Upper lobe of left lung (tissue), 6 donors: ENCODE measurements at regions not wholly inside any gene's neighbourhood (a gene's known extent, or its start where the extent isn't known, plus 50 kb on each side); places are given as distances from the start of the nearest gene placed in this dataset.

Experiments
- ATAC-seq, 2 donors: fragments of 200-7000 bp; cut with Tn5 transposase; one replicate each; pipeline ENCODE4 v1.9.1; 2022; ENCODE audit warnings: mild to moderate bottlenecking in 2 of 2, moderate library complexity in 2 of 2; ENCODE audit not compliant: low FRiP score in 2 of 2
- DNase-seq, 2 donors: peaks; one replicate each; pipeline ENCODE4 v3.0.0-alpha.2; 2019 to 2020
- H3K27ac ChIP-seq, 4 donors: fragments of 200-600 bp; sonication (generic); one replicate each; pipeline ENCODE4 v1.5.1; 2016 to 2019
- H3K27me3 ChIP-seq, 4 donors: fragments of 200-600 bp; sonication (generic); one replicate each; pipeline ENCODE4 v1.5.1; 2017 to 2019
- H3K36me3 ChIP-seq, 4 donors: fragments of 200-600 bp; sonication (generic); one replicate each; pipeline ENCODE4 v1.5.1; 2016 to 2019
- H3K4me1 ChIP-seq, 4 donors: fragments of 200-600 bp; sonication (generic); one replicate each; pipeline ENCODE4 v1.5.1; 2018 to 2019
- H3K4me3 ChIP-seq, 4 donors: fragments of 200-600 bp; sonication (generic); one replicate each; pipeline ENCODE4 v1.5.1; 2017 to 2019; ENCODE audit warnings: mild to moderate bottlenecking in 2 of 4, moderate library complexity in 1 of 4
- H3K9me3 ChIP-seq, 4 donors: fragments of 200-600 bp; sonication (generic); one replicate each; pipeline ENCODE4 v1.5.1; 2018 to 2019
- CTCF ChIP-seq, 6 experiments: fragments of 450-650 bp in 4 of 6; fragments of 200-600 bp in 2 of 6; sonication (generic) in 2 of 6; IDR thresholded peaks; one replicate each; pipeline ENCODE4 v1.5.1; 2016 to 2019; ENCODE audit warnings: antibody characterized with exemption in 6 of 6
- EP300 ChIP-seq, 4 donors: sonication (generic); formaldehyde crosslinking; IDR thresholded peaks; one replicate each; pipeline ENCODE4 v1.5.1; 2017; ENCODE audit warnings: antibody characterized with exemption in 4 of 4, control low read depth in 2 of 4
- POLR2A ChIP-seq, 4 donors: fragments of 450-650 bp; IDR thresholded peaks; one replicate each; pipeline ENCODE4 v1.5.1; 2016 to 2017; ENCODE audit warnings: antibody characterized with exemption in 4 of 4, mild to moderate bottlenecking in 2 of 4
- POLR2AphosphoS5 ChIP-seq, 2 donors: sonication (generic); formaldehyde crosslinking; IDR thresholded peaks; one replicate each; pipeline ENCODE4 v1.5.1; 2017; ENCODE audit warnings: antibody characterized with exemption in 2 of 2
- WGBS, 2 donors: methylation state at CpG; one replicate each; pipeline ENCODE4 v1.1.5; 2017 to 2018; 5-methylcytosine and 5-hydroxymethylcytosine counted together
- donor health status: DM: no; HTN: no; CAD: no; lungs with moderate emphysema.
- donor health status: DM: no; HTN: yes; CAD: no; lungs with severe emphysema.

- DNase-seq: no peak
- Histone ChIP-seq H3K4me3 (no peak overlapping the region), H3K36me3 (no peaks in the 10 kb centered on the region), H3K9me3 (no peaks in the 10 kb centered on the region), H3K27ac (no peak overlapping the region), H3K4me1 (no peaks in the 10 kb centered on the region), H3K27me3 (no peaks in the 10 kb centered on the region)
- TF ChIP-seq EP300 (IDR thresholded peaks at IDR 0.05) (no peak), CTCF (IDR thresholded peaks at IDR 0.05) (no peak), POLR2A (IDR thresholded peaks at IDR 0.05) (no peak), POLR2AphosphoS5 (IDR thresholded peaks at IDR 0.05) (no peak)
- 85 to 89% methylated on average over 1 of the region's 1 CpG for WGBS, 2 donors
- ATAC-seq: no peak
Observed at GRCh38 chr3:105187344-105187743, 179.4 kb upstream of the ALCAM start.

GRCh38 chr3:105195260-105195659 lies 171.4 kb upstream of the ALCAM start:
- Histone ChIP-seq H3K4me3 (no peak overlapping the region), H3K36me3 (no peaks in the 10 kb centered on the region), H3K9me3 (no peaks in the 10 kb centered on the region), H3K27me3 (no peaks in the 10 kb centered on the region), H3K4me1 (no peaks in the 10 kb centered on the region), H3K27ac (no peak overlapping the region)
- no peak for TF ChIP-seq EP300 (IDR thresholded peaks at IDR 0.05)
- no peak for TF ChIP-seq CTCF (IDR thresholded peaks at IDR 0.05)
- no peak for TF ChIP-seq POLR2AphosphoS5 (IDR thresholded peaks at IDR 0.05)
- TF ChIP-seq POLR2A (IDR thresholded peaks at IDR 0.05): no peak
- no peak for ATAC-seq
- DNase-seq: no peak

- Histone ChIP-seq H3K27me3 (no peaks in the 10 kb centered on the region), H3K4me1 (no peaks in the 10 kb centered on the region), H3K36me3 (no peaks in the 10 kb centered on the region), H3K4me3 (no peak overlapping the region), H3K9me3 (no peaks in the 10 kb centered on the region), H3K27ac (no peak overlapping the region)
- TF ChIP-seq POLR2AphosphoS5 (IDR thresholded peaks at IDR 0.05): no peak
- TF ChIP-seq EP300 (IDR thresholded peaks at IDR 0.05): no peak
- no peak for TF ChIP-seq POLR2A (IDR thresholded peaks at IDR 0.05)
- no peak for TF ChIP-seq CTCF (IDR thresholded peaks at IDR 0.05)
- no peak for ATAC-seq
- WGBS, 2 donors: 59 to 70% methylated on average over 2 of the region's 2 CpGs
- no peak for DNase-seq
Observed at GRCh38 chr3:105197863-105198262, 168.8 kb upstream of the ALCAM start.

- Histone ChIP-seq H3K4me1 (no peaks in the 10 kb centered on the region), H3K9me3 (no peaks in the 10 kb centered on the region), H3K4me3 (no peak overlapping the region), H3K36me3 (no peaks in the 10 kb centered on the region), H3K27me3 (no peaks in the 10 kb centered on the region), H3K27ac (no peak overlapping the region)
- WGBS, 2 donors: 92% methylated on average over 3 of the region's 3 CpGs
- TF ChIP-seq POLR2AphosphoS5 (IDR thresholded peaks at IDR 0.05) (no peak), CTCF (IDR thresholded peaks at IDR 0.05) (no peak), EP300 (IDR thresholded peaks at IDR 0.05) (no peak)
- no peak for DNase-seq
- ATAC-seq: no peak
Observed at GRCh38 chr3:105199217-105199616, 167.5 kb upstream of the ALCAM start.

- no peaks in the 10 kb centered on the region for H3K4me1 ChIP-seq
- 82 to 96% methylated on average over 1 of the region's 1 CpG for WGBS, 2 donors
- no peak for ATAC-seq
- TF ChIP-seq POLR2AphosphoS5 (IDR thresholded peaks at IDR 0.05) (no peak), EP300 (IDR thresholded peaks at IDR 0.05) (no peak), POLR2A (IDR thresholded peaks at IDR 0.05) (no peak), CTCF (IDR thresholded peaks at IDR 0.05) (no peak)
- no peaks in the 10 kb centered on the region for H3K9me3 ChIP-seq
- H3K36me3 ChIP-seq: no peaks in the 10 kb centered on the region
- no peak overlapping the region for H3K4me3 ChIP-seq
- DNase-seq: no peak
- H3K27me3 ChIP-seq: no peaks in the 10 kb centered on the region
- H3K27ac ChIP-seq: no peak overlapping the region
Observed at GRCh38 chr3:105210141-105210540, 156.6 kb upstream of the ALCAM start.
